Osteoblast (primary cell): ENCODE measurements at regions not wholly inside any gene's neighbourhood (a gene's known extent, or its start where the extent isn't known, plus 50 kb on each side); places are given as distances from the start of the nearest gene placed in this dataset.
A peak's percentile ranks its signal among the peaks of the same experiment; 100 is the strongest.

Source experiments
- DNase-seq: peaks from one replicate; pipeline ENCODE4 v3.0.0; 2011; ENCODE audit warnings: low spot score, mixed read lengths; ENCODE audit not compliant: insufficient read length; ENCODE audit errors: missing footprints
- H2AFZ ChIP-seq: 2 replicates; pipeline ENCODE4 v1.6.0; 2011; ENCODE audit warnings: mild to moderate bottlenecking, low read length
- H3K27ac ChIP-seq: 2 replicates; pipeline ENCODE4 v1.5.1; 2011; ENCODE audit warnings: mild to moderate bottlenecking, low read depth, low read length, moderate library complexity
- H3K27me3 ChIP-seq: 2 replicates; pipeline ENCODE4 v1.6.0; 2012; ENCODE audit warnings: mild to moderate bottlenecking, control low read depth, inconsistent platforms, low read length, moderate library complexity; ENCODE audit not compliant: insufficient read depth
- H3K36me3 ChIP-seq: 2 replicates; pipeline ENCODE4 v1.5.1; 2011; ENCODE audit warnings: mild to moderate bottlenecking, low read length, control low read depth, moderate library complexity; ENCODE audit not compliant: insufficient read depth
- H3K4me1 ChIP-seq: 2 replicates; pipeline ENCODE4 v1.5.1; 2011; ENCODE audit warnings: mild to moderate bottlenecking, low read length, control low read depth, moderate library complexity; ENCODE audit not compliant: insufficient read depth
- H3K4me2 ChIP-seq: 2 replicates; pipeline ENCODE4 v1.6.0; 2011; ENCODE audit warnings: mild to moderate bottlenecking, low read length; ENCODE audit not compliant: insufficient read depth
- H3K4me3 ChIP-seq: fragments of 200-600 bp; sonication (generic); 3 replicates; pipeline ENCODE4 v1.5.1; 2012; ENCODE audit warnings: mild to moderate bottlenecking, low read length, inconsistent platforms; ENCODE audit not compliant: insufficient read depth
- H3K79me2 ChIP-seq: 2 replicates; pipeline ENCODE4 v1.6.0; 2012; ENCODE audit warnings: mild to moderate bottlenecking, low read length, control low read depth, inconsistent platforms; ENCODE audit not compliant: insufficient read depth
- H3K9me3 ChIP-seq: 2 replicates; pipeline ENCODE4 v1.5.1; 2011; ENCODE audit warnings: low read depth, low read length, control low read depth
- H4K20me1 ChIP-seq: 2 replicates; pipeline ENCODE4 v1.6.0; 2012; ENCODE audit warnings: mild to moderate bottlenecking, low read length, control low read depth; ENCODE audit not compliant: insufficient read depth
- CTCF ChIP-seq: IDR thresholded peaks from 2 replicates; pipeline ENCODE4 v1.5.1; 2011; ENCODE audit warnings: mild to moderate bottlenecking, low read depth, low read length, moderate library complexity; ENCODE audit errors: extremely low read depth

GRCh38 chr9:34809504-34810186 is 99.7 kb upstream of the CCL21 start:
- Histone ChIP-seq H3K27ac (no peak overlapping the region), H4K20me1 (no peaks in the 10 kb centered on the region), H3K4me3 (no peak overlapping the region), H3K9me3 (no peaks in the 10 kb centered on the region), H3K4me1 (no peaks in the 10 kb centered on the region), H2AFZ (peak overlapping the region; percentile 56), H3K79me2 (no peaks in the 10 kb centered on the region), H3K36me3 (no peaks in the 10 kb centered on the region), H3K4me2 (peak overlapping the region; percentile 45), H3K27me3 (peaks cover 38% of the 10 kb centered on the region)
- TF ChIP-seq CTCF = peak; percentile 20
- peak; percentile 86 for DNase-seq

GRCh38 chr9:34802916-34803315 is 93.0 kb upstream of the CCL21 start:
- DNase-seq = no peak
- no peaks in the 10 kb centered on the region for H3K9me3 ChIP-seq
- H3K4me1 ChIP-seq = no peaks in the 10 kb centered on the region
- no peak overlapping the region for H2AFZ ChIP-seq
- no peak overlapping the region for H3K4me2 ChIP-seq
- no peak overlapping the region for H3K27ac ChIP-seq
- no peaks in the 10 kb centered on the region for H3K36me3 ChIP-seq
- no peaks in the 10 kb centered on the region for H3K79me2 ChIP-seq
- no peaks in the 10 kb centered on the region for H4K20me1 ChIP-seq
- H3K27me3 ChIP-seq = peaks cover 8% of the 10 kb centered on the region
- no peak for TF ChIP-seq CTCF
- no peak overlapping the region for H3K4me3 ChIP-seq

- H3K4me3 ChIP-seq = no peak overlapping the region
- no peak for TF ChIP-seq CTCF
- no peaks in the 10 kb centered on the region for H3K36me3 ChIP-seq
- no peaks in the 10 kb centered on the region for H3K9me3 ChIP-seq
- no peak overlapping the region for H3K27ac ChIP-seq
- no peaks in the 10 kb centered on the region for H3K79me2 ChIP-seq
- H2AFZ ChIP-seq = no peak overlapping the region
- H3K4me1 ChIP-seq = no peaks in the 10 kb centered on the region
- no peak overlapping the region for H3K4me2 ChIP-seq
- H3K27me3 ChIP-seq = peaks cover 10% of the 10 kb centered on the region
- H4K20me1 ChIP-seq = no peaks in the 10 kb centered on the region
- DNase-seq = no peak
Measured at GRCh38 chr9:34797367-34797766, 87.4 kb upstream of the CCL21 start.

GRCh38 chr9:34796924-34797323 is 87.0 kb upstream of the CCL21 start:
- no peak for DNase-seq
- H3K4me2 ChIP-seq = no peak overlapping the region
- H3K4me3 ChIP-seq = no peak overlapping the region
- TF ChIP-seq CTCF = no peak
- no peaks in the 10 kb centered on the region for H3K9me3 ChIP-seq
- H3K4me1 ChIP-seq = no peaks in the 10 kb centered on the region
- H2AFZ ChIP-seq = no peak overlapping the region
- no peak overlapping the region for H3K27ac ChIP-seq
- no peaks in the 10 kb centered on the region for H3K36me3 ChIP-seq
- no peaks in the 10 kb centered on the region for H4K20me1 ChIP-seq
- no peaks in the 10 kb centered on the region for H3K79me2 ChIP-seq
- peaks cover 10% of the 10 kb centered on the region for H3K27me3 ChIP-seq
